ENCODE measurements at regions not wholly inside any gene's neighbourhood (a gene's known extent, or its start where the extent isn't known, plus 50 kb on each side); places are given as distances from the start of the nearest gene placed in this dataset.

- TF ChIP-seq CTCF (IDR thresholded peaks at IDR 0.05), result no peak
- TF ChIP-seq POLR2A (IDR thresholded peaks at IDR 0.05), result no peak
Observed at GRCh38 chr2:51813247-51813646, 781.3 kb upstream of the NRXN1 start.

All from lower leg skin (tissue), 3 donors.